ENCODE measurements at regions not wholly inside any gene's neighbourhood (a gene's known extent, or its start where the extent isn't known, plus 50 kb on each side); places are given as distances from the start of the nearest gene placed in this dataset.

DNA sequence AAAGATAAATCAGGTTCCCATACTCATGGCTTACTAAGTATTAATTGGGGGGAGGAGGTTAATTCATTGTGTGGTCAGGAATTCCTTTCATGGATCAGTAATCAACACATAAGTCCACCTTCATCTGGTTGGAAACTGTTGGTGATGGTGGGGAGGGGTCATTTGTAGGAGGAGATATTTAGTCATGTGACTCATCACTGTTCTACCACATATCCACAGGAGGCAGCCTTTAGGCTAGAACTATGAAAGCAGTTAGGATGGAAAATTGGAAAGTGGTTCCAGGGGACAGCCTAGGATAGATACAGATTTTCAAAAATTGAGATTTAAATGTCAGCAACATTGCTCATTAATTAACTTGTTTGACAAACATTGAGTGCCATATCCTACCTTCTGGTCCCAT, 122.8 kb upstream of the PAXBP1 start:
- Mint-ChIP-seq H3K4me3 (no peak overlapping the region), H3K9me3 (no peaks in the 10 kb centered on the region), H3K27ac (no peak overlapping the region), H3K36me3 (ENCODE audit: insufficient read depth) (no peaks in the 10 kb centered on the region), H3K27me3 (peaks cover 19 to 27% of the 10 kb centered on the region in 2 donors), H3K4me1 (ENCODE audit: low read depth in 2 of 2) (no peaks in the 10 kb centered on the region)
- DNase-seq (no peak), ATAC-seq (replicated peaks) (no peak)

DNA sequence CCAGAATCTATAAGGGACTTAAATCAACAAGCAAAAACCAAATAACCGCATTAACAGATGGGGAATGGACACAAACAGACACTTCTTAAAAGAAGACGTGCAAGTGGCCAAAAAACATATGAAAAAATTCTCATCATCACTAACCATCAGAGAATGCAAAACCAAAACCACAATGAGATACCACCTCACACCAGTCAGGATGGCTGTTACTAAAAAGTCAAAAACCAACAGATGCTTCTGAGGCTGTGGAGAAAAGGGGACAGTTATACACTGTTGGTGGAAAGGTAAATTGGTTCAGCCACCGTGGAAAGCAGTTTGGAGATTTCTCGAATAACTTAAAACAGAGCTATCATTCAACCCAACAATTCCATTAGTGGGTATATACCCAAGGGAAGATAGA, 124.9 kb upstream of the OLIG2 start:
- no peak overlapping the region for H3K27ac Mint-ChIP-seq
- no peaks in the 10 kb centered on the region for H3K36me3 Mint-ChIP-seq (ENCODE audit: insufficient read depth)
- H3K9me3 Mint-ChIP-seq, result no peaks in the 10 kb centered on the region
- no peak overlapping the region for H3K4me3 Mint-ChIP-seq
- DNase-seq (no peak), ATAC-seq (replicated peaks) (no peak)
- peaks cover 17 to 35% of the 10 kb centered on the region in 2 donors for H3K27me3 Mint-ChIP-seq
- H3K4me1 Mint-ChIP-seq (ENCODE audit: low read depth in 2 of 2), result peaks cover 6 to 7% of the 10 kb centered on the region in 2 donors

DNA sequence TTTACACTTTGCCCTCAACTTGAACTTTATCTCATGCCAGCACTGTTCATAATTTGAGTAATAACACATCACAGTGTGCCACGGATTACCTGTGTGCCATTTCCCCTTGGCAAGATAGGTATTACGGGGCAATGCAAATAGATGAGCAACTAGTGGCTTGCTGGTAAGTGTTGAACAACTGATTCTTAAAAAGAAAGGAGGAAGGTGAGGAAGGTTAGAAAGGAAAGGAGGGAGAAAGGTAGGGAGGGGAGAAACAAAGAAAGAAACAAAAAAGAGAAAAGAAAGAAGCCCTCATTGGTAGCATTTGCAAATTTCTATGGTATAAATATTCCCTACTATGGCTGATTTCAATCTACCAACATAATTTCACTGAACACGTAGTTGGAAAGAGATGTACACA, 118.2 kb upstream of the OLIG2 start:
- ATAC-seq (replicated peaks) (no peak), DNase-seq (no peak)
- Mint-ChIP-seq H3K9me3 (no peaks in the 10 kb centered on the region), H3K27me3 (peaks cover 7 to 11% of the 10 kb centered on the region in 2 donors), H3K36me3 (ENCODE audit: insufficient read depth) (no peaks in the 10 kb centered on the region), H3K4me1 (ENCODE audit: low read depth in 2 of 2) (peaks cover 0 to 3% of the 10 kb centered on the region in 2 donors), H3K4me3 (no peak overlapping the region), H3K27ac (no peak overlapping the region)

DNA sequence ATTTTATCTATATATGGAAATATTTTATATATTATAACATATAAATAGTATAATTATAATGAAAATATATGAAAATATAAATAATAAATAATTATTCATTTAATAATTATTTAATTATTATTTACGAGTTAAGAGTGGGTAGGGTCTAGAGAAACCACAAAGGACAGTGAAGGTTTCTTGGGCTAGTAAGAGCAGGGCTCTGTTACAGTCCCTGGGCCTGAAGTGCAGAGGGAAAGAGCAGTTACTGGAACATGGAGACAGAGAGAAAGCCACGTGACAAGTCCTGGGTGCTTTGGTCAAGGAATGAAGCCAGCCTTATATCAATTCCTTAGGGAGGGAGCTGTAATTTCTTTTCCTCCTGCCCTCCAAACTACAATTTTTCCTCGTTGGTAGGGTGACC, 117.2 kb upstream of the OLIG2 start:
- peaks cover 0 to 2% of the 10 kb centered on the region in 2 donors for H3K27me3 Mint-ChIP-seq
- no peak overlapping the region for H3K27ac Mint-ChIP-seq
- no peaks in the 10 kb centered on the region for H3K9me3 Mint-ChIP-seq
- ATAC-seq (replicated peaks) (no peak), DNase-seq (no peak)
- no peak overlapping the region for H3K4me3 Mint-ChIP-seq
- H3K4me1 Mint-ChIP-seq (ENCODE audit: low read depth in 2 of 2), result peaks cover 1 to 2% of the 10 kb centered on the region in 2 donors
- no peaks in the 10 kb centered on the region for H3K36me3 Mint-ChIP-seq (ENCODE audit: insufficient read depth)

DNA sequence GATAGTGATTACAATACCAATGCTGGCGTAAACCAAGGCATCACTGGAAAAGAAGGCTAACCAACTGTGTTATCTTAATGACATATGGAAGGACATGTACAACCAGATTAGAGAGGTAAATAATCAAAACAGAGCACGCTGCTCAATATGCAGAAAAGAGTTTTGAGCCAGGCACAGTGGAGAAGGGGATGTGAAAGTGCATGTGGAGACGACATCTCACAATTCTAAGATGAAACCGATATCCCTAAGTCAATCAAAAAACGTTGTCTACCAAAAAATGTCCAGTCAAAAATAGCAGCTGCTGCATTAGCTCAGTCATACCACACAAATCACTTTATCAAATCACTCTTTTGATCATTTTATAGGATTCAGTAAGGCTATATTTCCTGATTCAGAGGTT, 116.3 kb upstream of the OLIG2 start:
- H3K4me3 Mint-ChIP-seq, result no peak overlapping the region
- H3K27ac Mint-ChIP-seq, result no peak overlapping the region
- DNase-seq (no peak), ATAC-seq (replicated peaks) (no peak)
- H3K4me1 Mint-ChIP-seq (ENCODE audit: low read depth in 2 of 2), result peaks cover 4 to 10% of the 10 kb centered on the region in 2 donors
- no peaks in the 10 kb centered on the region for H3K27me3 Mint-ChIP-seq
- H3K36me3 Mint-ChIP-seq (ENCODE audit: insufficient read depth), result no peaks in the 10 kb centered on the region
- H3K9me3 Mint-ChIP-seq, result no peaks in the 10 kb centered on the region

DNA sequence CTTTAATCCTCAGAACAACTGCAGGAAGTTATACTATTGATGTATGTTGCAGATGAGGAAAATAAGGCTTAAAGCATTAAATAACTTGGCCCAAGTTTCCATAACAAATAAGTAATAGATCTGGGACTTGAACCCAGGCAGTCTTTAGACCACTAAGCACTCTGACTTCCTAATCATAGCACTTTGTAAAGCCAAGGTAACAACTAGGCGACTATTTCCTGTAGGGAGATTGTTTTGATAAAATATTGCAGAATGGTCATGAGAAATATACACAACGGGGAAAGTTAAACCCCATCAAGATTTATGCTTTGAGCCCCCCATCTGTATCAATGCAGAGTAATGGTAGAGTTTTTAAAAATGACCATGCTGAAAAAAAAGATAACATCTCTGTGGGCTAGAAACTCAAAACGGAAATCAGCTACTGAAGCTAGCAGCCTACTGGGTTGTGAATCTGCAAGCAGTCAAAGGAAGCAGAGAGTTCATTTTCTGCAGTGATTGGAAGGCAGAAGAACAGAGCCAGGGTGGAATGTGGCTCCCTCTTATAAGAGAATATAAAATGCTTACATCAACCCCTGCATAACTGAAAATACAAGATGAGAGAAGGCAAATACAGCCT, 111.2 kb upstream of the OLIG2 start:
- DNase-seq (no peak), ATAC-seq (replicated peaks) (peak; percentile 82)
- no peaks in the 10 kb centered on the region for H3K36me3 Mint-ChIP-seq (ENCODE audit: insufficient read depth)
- H3K4me3 Mint-ChIP-seq, result peak overlapping the region; percentile 45 to 59
- no peaks in the 10 kb centered on the region for H3K9me3 Mint-ChIP-seq
- H3K27me3 Mint-ChIP-seq, result no peaks in the 10 kb centered on the region
- H3K27ac Mint-ChIP-seq, result peak overlapping the region; percentile 42 to 69
- H3K4me1 Mint-ChIP-seq (ENCODE audit: low read depth in 2 of 2), result peaks cover 22 to 36% of the 10 kb centered on the region in 2 donors

DNA sequence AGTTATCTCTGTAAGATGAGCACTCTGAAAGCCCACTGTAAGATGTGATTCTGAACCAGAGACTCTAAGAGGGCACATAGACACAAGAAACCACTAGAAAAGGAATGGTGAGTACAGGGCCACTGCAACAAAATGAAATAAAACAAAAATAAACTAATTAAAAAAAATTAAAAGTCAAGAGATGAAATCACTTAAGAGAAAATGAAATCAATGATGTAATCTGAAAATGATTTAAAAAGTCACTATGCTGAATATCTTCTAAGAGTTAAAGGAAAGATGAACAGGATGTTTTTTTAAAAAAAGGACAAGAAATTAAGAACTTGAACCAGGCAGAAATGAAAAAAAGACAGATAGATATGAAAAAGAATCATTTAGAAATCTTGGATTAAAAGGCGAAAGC, 110.6 kb upstream of the OLIG2 start:
- Mint-ChIP-seq H3K27me3 (no peaks in the 10 kb centered on the region), H3K9me3 (no peaks in the 10 kb centered on the region), H3K4me1 (ENCODE audit: low read depth in 2 of 2) (peaks cover 22 to 36% of the 10 kb centered on the region in 2 donors), H3K27ac (peak overlapping the region; percentile 42 to 69), H3K36me3 (ENCODE audit: insufficient read depth) (no peaks in the 10 kb centered on the region), H3K4me3 (peak overlapping the region; percentile 45 to 59)
- no peak for DNase-seq
- ATAC-seq (replicated peaks), result no peak

DNA sequence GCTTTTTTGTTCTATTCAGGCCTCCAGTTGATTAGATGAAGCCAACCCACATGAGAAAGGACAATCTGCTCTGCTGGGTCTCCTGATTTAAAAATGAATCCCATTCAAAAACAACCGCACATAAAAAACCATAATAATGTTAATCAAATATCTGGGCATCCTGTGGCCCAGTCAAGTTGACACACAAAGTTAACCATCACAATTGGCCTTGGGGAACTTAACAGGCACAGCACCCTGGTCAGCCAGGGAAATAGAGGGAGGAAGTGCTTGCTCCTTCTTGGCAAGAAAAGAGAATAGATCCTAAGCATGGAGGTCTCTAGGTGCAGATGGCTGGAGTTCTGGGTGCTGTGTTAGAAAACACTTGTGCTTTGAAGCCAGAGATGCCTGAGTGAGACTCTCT, 109.6 kb upstream of the OLIG2 start:
- DNase-seq (no peak), ATAC-seq (replicated peaks) (no peak)
- Mint-ChIP-seq H3K27ac (peak overlapping the region in 1 of 2 donors; percentile 69), H3K4me3 (no peak overlapping the region), H3K9me3 (no peaks in the 10 kb centered on the region), H3K27me3 (no peaks in the 10 kb centered on the region), H3K36me3 (ENCODE audit: insufficient read depth) (no peaks in the 10 kb centered on the region), H3K4me1 (ENCODE audit: low read depth in 2 of 2) (peaks cover 22 to 36% of the 10 kb centered on the region in 2 donors)

DNA sequence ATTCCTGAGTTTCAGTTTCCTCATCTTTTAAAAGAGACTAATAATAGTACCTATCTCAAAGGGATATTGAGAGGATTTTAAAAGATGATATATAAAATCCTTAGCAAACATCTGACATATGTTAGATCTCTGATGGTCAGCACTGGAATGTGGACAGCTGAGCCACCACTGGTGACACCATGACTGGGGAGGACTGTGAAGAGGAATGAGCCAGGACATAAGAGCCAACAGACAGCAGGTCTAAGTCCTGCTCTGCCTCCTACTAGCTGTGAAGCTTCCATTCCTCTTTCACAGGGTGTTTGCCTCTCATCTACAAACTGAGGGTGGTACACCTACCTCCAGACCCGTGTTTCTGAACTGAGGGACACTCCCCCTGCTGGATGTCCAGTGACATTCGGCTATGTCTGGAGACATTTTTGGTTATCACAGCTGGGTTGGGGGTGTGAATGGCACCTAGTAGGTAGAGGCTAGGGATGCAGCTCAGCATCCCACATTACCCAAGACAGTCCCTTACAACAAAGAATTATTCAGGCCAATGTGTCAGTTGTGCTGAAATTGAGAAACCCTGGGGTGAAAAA, 109.1 kb upstream of the OLIG2 start:
- H3K27me3 Mint-ChIP-seq, result no peaks in the 10 kb centered on the region
- no peaks in the 10 kb centered on the region for H3K36me3 Mint-ChIP-seq (ENCODE audit: insufficient read depth)
- peaks cover 23 to 38% of the 10 kb centered on the region in 2 donors for H3K4me1 Mint-ChIP-seq (ENCODE audit: low read depth in 2 of 2)
- H3K4me3 Mint-ChIP-seq, result no peak overlapping the region
- no peak for DNase-seq
- H3K27ac Mint-ChIP-seq, result peak overlapping the region in 1 of 2 donors; percentile 69
- H3K9me3 Mint-ChIP-seq, result no peaks in the 10 kb centered on the region
- no peak for ATAC-seq (replicated peaks)

DNA sequence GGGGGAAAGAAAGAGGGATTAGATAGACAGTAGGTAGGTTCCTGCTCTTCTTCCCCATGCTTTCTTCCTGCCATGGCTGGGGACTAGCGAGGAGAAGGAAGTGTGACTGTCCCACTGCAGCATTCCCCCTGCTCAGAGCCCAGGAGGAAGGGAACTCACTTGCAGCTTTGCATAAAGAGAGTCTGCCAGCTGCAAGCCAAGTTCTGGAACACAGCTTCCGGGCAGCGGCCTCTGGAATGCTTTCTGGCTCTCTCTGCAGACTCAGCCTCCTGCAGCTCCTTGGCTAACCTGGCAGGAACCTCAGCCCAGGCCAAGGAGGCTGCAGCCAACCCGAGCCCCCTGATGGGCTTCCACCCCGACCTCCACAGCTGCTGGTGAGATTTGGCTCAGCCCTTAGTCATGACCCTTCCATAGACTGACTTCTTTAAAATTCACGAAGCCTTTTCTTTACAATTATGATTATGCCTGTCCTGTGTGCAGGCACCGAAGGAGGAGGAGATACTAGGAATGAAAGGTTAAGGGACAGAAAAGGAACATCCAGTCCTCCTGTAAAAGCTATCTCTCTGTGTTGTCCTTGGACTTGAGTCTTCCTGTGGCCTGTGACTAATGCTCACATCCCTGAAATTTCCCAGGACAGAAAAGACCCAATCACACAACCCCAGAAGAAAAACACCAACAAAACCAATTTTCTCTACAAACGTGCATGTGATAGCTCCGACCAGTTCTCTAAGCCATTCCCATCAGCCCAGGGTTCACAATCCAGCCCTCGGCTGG, 108.2 kb upstream of the OLIG2 start:
- Mint-ChIP-seq H3K27me3 (no peaks in the 10 kb centered on the region), H3K4me1 (ENCODE audit: low read depth in 2 of 2) (peaks cover 30 to 42% of the 10 kb centered on the region in 2 donors), H3K27ac (no peak overlapping the region), H3K9me3 (no peaks in the 10 kb centered on the region), H3K36me3 (ENCODE audit: insufficient read depth) (no peaks in the 10 kb centered on the region), H3K4me3 (no peak overlapping the region)
- DNase-seq (no peak), ATAC-seq (replicated peaks) (no peak)

DNA sequence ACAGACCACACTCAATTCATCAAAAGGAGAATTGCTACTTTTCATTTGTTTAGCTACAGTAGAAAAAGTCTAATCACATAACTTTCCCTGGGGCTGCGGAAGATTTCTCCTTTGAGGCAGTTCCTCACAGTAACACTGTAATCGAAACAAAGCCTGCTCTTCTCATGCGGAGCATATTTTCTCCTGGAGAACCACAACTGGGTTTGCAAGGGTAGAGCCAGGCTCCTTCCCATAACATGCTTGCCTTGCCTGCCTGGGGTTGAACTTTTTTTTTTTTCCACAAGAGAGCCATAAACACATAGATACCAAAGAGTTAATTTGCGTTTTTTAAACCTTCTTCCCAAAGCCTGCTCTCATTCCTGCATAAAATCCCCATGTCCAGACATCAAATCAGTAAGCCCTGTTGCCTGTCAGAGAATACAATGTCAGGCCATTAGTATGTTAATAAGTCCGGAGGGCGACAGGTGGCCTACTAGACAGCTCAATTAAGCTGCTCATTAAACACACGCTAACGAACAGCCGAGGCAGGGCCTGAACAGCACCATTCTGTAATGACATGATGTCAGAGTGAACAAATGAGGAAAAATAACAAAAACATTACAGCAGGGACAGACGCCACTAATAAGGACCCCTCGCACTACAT, 107.1 kb upstream of the OLIG2 start:
- H3K4me1 Mint-ChIP-seq (ENCODE audit: low read depth in 2 of 2), result peaks cover 28 to 40% of the 10 kb centered on the region in 2 donors
- DNase-seq (no peak), ATAC-seq (replicated peaks) (no peak)
- no peaks in the 10 kb centered on the region for H3K27me3 Mint-ChIP-seq
- H3K4me3 Mint-ChIP-seq, result no peak overlapping the region
- H3K27ac Mint-ChIP-seq, result no peak overlapping the region
- no peaks in the 10 kb centered on the region for H3K9me3 Mint-ChIP-seq
- H3K36me3 Mint-ChIP-seq (ENCODE audit: insufficient read depth), result no peaks in the 10 kb centered on the region

DNA sequence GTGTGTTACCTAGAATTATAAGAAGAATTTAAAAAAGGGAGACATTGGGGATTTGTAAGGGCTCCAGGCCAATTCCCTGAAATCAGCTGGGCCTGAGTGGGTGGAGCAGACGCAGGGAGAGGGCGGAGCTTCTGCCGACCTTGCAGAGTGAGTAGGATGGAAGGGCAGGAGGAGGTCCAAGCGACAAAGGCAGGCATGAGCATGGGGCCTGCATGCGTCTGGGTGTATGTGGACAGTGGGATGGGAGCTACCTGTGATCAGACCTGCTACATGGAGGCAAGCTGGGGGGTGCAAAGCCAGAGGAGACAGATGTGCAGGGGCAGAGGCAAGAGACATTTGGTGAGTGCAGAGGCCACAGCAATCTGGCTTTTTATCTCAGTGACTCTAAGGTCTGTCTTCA, 105.3 kb upstream of the OLIG2 start:
- Mint-ChIP-seq H3K4me3 (no peak overlapping the region), H3K27ac (no peak overlapping the region), H3K4me1 (ENCODE audit: low read depth in 2 of 2) (peaks cover 16 to 22% of the 10 kb centered on the region in 2 donors), H3K36me3 (ENCODE audit: insufficient read depth) (no peaks in the 10 kb centered on the region), H3K27me3 (no peaks in the 10 kb centered on the region), H3K9me3 (peaks cover 0 to 1% of the 10 kb centered on the region in 2 donors)
- ATAC-seq (replicated peaks) (no peak), DNase-seq (no peak)

DNA sequence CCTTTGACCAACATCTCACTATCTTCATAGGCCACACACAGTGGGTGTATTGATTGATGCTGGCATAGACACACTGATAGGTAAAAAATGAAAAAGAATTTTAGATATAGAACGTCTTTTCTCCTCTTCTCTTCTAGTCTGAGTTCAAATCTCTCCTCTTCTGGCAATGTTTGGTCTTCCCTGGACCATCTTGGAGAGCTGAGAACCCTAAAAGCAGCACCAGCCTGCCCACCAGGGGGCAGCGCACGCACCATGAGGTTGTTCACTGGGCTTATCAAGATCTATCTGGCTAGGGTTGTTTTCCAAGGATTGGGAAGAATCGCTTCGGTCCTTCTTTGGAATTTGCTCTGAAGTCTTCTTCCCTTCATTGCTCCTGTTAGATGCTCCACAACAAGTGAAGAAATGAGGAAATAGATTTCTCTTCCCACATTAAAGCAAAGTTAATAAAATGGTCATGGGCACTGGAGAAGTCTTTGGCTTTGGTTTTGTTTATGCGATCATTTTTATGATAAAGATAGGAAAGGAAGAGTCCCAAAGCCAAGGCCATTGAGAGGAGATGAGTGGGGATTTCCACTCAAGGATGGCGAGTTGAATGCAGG, 104.0 kb upstream of the OLIG2 start:
- H3K27ac Mint-ChIP-seq, result no peak overlapping the region
- H3K9me3 Mint-ChIP-seq, result peaks cover 0 to 3% of the 10 kb centered on the region in 2 donors
- no peak for ATAC-seq (replicated peaks)
- DNase-seq, result peak; percentile 35 to 48 (median 46)
- H3K4me3 Mint-ChIP-seq, result no peak overlapping the region
- H3K27me3 Mint-ChIP-seq, result no peaks in the 10 kb centered on the region
- peaks cover 9 to 12% of the 10 kb centered on the region in 2 donors for H3K4me1 Mint-ChIP-seq (ENCODE audit: low read depth in 2 of 2)
- H3K36me3 Mint-ChIP-seq (ENCODE audit: insufficient read depth), result no peaks in the 10 kb centered on the region

Data from effector memory CD8-positive, alpha-beta T cell (primary cell).